NAMALWA (cell line): ENCODE measurements at regions not wholly inside any gene's neighbourhood (a gene's known extent, or its start where the extent isn't known, plus 50 kb on each side); places are given as distances from the start of the nearest gene placed in this dataset.

Source experiments
- DNase-seq: peaks from one replicate; pipeline ENCODE4 v3.0.0-alpha.2; 2015; ENCODE audit warnings: low spot score

DNA sequence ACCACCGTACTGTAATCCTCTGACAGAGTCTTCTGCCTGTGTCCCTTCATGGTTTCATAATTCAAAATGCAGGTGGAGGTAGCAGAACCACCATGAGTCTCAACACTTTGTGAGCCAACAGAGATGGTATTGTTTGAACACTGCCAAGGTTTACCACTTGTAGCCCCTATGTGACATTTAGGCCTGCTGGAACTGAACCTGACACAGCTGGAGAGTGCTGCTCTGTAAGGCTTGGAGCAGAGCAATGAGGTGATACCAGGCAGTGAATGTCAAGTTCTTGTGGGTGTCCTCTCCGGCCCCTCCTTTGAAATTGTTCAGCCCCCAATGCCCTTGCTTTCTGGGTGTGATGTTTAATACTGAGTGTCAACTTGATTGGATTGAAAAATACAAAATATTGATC is 1042.9 kb downstream of the ARAP2 start:
- no peak for DNase-seq

DNA sequence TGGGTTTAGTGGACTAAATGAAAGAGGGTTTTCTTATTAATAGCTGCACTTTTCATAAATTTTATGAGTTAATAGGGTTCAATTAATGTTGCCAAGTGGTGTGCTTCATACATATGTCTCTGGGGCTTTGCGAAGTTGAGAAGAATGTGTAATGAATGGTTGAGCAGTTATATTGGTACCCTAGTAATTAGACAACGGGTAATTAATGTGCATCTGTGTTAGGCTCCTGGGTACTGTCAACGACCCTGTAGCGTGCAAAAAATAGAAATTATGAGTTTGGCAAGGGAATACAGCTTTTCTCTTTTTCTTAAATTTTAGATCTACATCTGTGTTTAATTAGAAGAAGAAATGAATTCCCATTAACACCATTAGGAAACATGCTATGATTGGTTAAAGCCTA is 1027.7 kb downstream of the ARAP2 start:
- no peak for DNase-seq

DNA sequence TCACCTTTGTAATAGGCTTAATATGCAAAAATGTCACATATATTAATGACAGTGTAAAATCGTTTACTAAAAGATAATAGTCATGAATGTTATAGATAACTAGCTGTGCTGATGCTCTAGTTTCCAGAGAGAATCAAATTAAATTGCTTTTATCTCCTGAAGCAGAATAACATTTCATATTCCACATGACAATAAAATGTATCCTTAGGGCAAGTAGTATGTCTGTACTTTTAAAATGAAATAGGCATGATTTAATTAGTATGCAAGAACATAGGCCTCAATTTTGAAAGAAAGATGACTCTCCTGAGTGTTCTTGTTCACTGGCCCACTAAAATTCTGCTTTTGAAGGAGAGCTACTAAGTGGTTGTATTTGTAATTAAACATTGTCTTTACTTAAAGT is 1027.0 kb downstream of the ARAP2 start:
- DNase-seq, result no peak

DNA sequence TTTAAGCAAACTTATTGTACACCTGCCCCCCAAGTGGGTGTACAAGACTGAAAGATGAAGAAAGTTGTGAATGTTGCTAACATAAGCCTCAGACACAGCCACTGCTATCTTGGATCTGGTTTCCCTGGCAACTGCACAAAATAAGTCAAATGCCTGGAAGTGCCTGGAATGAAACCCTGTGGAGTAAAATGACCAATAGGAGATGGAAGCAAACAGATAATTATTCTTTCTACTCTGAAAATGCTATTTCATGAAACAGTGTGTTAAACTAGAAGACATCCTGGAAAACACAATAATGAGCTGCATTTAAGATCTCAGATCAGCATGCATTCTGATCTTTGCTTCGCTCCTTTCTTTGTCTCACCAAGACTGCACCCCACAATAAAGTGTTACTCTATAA is 1016.0 kb downstream of the ARAP2 start:
- no peak for DNase-seq

DNA sequence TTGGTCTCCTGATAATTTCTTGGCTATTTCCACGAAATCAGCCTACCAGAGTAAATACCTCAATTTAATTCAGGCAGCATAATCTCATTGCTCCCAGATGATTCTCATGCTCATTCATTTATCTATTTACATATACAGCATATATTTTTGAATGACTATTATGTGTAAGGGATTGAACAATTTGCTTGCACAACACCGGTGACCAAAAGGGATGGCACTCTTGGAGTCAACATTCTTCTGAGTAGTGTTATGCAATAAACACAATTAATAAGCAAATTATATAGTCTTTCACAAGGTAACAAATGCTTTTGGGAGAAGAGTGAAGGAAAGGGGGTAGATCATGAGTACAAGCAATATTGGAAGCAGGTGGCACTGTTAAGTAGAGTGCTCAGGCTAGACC is 1015.3 kb downstream of the ARAP2 start:
- DNase-seq, result no peak

DNA sequence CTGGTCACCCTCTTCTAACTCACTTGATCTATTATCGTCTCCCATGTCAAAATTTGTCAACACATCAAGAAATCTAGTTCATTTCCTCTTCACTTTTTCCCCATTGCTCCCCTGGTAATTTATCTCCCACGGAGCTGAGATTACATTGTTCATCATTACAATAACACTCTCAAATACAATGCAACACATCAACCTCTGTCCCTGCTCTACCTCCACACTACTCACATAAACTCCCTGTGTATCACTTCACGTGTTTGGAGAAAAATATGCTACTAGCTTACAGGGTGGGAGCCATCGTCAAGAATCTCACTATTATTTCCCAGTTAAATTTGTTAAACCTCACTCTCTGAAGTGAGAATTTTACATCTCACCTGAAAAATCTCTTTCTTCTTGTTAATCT is 1006.4 kb downstream of the ARAP2 start:
- DNase-seq, result no peak

DNA sequence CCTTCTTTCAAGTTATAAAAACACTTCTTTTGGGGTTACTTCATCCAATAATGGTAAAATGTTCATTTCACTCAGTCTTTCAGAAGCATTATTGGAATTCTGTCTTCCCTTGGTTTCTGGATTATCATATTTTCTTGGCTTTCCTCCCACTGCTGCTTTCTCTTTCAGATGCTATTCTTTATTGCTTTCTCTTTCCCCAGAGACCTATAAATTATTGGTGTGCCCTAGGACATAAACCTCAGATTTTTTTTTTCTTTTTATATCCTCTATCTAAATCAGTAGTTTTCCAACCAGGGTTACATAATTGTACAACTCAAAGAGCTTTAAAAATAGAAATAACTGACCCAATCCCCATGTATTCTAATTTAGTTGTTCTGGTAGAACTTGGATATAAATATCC is 1005.5 kb downstream of the ARAP2 start:
- no peak for DNase-seq

DNA sequence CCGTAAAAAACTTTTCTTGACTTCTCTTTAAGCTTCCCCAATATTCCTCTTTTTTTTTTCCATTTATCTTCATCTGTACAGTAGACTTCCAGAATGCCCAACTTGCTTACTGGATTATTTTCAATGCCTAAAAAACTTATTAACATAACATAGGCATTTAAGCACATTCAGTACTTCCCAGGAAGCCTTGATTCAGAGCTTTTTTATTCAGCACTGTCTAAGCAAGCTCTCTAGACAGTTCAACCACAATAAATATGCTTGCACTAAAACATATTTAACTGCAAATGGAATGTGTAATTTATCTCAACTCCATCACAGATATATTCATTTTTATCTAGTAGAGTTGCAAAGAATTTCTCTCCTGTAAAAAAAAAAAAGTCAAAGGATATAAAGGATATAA is 997.8 kb downstream of the ARAP2 start:
- no peak for DNase-seq

DNA sequence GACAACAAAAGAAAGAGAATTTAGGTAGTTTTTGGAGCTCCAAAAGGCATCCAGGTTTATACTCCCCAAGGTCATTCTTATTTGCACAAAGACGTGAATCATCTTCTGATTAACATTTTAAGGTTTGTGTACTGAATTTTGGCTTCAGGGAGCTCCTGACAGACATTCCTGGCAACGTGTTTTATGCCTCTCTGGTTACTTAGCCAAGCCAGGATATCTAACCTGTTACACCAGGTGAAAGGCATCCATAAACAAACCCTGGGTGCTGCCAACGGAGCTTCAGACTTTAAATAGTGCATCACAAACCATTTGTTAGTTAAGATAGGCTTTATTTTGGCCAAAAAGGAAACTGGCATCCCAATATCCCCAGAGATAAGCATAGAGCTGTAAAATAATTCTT is 997.3 kb downstream of the ARAP2 start:
- DNase-seq, result no peak

DNA sequence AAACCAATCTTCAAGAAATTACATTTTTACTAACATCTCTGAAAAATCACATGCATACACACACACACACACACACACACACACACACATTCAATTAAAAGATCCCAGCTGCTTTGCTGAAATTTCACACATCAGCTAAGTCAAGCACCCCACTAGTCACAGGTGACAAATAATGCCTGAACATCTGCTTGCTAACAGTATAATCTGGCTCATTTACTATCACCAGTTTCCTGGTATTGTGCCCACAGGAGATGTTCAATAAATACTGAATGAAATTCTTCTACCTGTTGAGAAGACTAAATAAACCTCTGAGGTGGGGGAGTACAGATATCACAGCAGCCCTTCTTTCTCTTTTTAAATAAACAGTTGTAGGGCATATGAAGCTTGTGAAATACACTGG is 994.0 kb downstream of the ARAP2 start:
- DNase-seq, result no peak

DNA sequence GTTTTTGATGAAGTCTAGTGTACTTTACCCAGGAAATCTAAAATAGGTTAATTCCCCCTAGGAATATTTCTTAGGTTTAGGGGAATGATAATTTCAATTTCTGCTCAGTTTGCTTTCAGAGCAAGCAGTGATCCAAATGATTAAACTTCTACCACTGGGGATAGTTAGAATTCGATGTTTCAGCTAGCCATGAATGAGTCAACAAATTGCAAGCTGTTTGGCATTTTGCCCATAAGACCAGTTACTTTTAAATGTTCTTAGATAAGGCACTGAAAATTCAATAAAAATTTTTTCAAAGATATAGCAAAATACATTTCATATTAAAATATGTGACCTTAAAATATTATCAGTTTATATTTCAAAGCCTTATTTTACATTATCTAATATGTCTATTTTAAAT is 993.6 kb downstream of the ARAP2 start:
- DNase-seq, result no peak

DNA sequence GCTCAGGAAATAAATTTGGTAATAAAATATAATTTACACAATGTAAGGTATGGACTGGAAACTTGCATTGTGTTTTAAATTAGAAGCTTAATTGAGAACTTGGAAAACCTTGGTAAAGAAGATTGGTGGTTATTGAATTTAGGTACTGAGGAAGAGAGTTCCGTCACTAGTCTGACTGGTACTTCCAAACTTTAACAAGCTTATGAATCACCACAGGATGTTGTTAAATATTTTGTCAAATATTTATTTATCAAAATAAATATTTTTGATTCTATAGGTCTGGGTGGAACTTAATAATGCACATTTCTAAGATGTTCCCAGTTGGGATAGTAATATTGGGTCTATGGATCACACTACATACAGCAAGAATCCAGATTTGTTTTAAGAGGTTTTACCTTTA is 992.2 kb downstream of the ARAP2 start:
- DNase-seq, result no peak

DNA sequence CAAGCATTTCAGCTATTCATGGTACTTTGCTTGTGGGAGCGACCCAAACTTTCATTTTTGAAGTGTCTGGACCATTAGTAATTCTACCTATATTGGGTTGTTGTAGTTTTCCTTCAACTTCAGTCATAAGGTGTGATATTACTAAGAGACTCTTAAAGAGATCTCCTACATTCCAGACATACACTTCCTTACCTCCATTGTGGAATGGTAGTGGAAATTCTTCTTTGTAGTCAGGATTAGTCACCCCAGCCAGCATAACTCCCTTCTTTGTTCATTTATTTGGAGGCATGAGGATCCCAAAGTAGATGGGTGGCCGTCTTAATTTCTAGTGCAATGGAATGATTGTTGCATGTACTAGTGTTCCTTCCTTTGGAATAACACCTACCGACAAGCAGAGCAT is 991.4 kb downstream of the ARAP2 start:
- no peak for DNase-seq

DNA sequence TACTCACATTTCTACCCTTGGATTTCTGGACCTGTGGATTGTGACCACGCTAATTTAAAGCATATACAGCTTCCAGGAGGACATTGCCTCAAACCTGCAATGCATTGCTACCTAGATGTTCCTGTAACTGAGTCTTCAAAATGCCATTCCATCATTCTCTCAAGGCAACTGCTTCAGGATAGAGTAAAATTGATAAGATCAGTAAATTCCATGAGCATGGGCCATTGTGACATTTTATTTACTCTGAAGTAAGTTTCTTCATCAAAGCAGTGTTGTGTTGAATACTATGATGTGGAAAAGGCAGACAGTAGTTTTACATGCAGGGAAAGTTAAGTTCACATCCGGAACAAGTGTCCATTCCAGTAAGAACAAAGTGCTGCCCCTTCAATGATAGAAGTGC is 991.0 kb downstream of the ARAP2 start:
- DNase-seq, result no peak

DNA sequence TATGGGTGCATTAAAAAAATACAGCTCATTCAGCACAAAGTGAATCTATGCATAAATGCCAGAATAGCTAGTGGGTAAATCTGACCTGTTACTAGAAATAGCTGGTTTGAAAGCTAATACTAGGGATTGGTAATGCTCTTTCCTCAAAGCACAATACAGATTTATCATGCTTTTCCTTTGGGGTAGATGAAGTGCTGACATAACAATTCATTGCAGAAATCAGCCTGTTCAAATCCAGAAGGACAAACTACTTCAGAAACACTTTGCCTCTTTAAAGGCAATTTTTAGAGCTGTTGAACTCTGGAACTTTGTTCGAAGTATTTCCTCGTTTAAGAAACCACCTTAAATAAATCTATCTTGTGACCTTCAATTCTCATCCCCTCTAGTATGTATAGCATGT is 957.9 kb downstream of the ARAP2 start:
- no peak for DNase-seq

DNA sequence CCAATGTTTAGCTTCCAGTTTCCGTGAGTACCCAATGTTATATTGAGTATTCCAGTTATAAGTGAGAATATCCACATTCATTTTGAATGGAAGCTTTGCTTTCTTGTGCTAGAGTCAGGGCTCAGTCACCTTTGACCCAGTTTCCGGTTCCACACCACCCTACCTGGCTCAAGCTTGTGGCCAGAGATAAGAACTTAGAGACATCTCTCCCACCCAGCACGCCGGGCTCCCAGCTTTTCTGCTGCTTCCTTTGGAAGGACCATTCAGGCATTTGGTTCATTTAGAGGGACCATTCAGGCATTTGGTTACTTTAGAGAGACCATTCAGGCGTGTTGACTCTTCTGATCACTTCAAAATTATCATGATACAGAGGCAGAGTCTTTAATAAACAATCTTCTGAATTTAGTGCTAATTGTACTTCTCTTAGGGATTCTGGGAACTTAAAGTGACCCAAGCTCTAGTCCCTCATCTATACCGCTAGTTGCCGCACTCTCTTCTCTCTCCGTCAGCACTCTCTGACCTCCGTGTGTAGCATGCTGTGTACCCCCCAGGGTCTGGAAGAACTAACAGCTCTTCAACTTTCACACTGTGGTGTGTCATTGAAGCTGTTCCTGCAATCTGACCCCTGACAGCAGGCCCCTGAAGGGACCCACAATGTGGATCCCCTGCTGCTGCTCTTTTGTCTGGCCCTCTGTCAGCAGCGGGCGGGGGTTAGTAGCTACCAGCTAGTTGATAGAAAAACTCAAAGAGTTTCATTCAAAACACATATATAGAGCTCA is 943.1 kb downstream of the ARAP2 start:
- no peak for DNase-seq

DNA sequence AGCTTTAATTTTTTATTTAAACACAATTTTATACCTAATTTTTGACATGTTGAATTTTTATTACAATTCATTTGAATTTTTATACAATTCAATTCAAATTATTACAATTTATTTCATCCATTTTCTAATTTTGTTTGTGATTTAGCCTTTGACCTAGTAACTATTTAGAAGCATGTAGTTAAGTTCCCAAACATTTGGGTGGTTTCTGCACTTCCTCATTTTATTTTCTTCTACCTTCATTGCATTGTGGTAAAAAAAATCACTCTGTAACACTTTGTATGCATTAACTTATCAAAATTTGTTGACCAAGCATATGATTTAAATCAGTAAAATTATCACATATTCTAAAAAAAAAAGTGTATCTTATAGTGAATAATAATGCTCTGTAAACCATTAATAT is 928.9 kb downstream of the ARAP2 start:
- DNase-seq, result no peak

DNA sequence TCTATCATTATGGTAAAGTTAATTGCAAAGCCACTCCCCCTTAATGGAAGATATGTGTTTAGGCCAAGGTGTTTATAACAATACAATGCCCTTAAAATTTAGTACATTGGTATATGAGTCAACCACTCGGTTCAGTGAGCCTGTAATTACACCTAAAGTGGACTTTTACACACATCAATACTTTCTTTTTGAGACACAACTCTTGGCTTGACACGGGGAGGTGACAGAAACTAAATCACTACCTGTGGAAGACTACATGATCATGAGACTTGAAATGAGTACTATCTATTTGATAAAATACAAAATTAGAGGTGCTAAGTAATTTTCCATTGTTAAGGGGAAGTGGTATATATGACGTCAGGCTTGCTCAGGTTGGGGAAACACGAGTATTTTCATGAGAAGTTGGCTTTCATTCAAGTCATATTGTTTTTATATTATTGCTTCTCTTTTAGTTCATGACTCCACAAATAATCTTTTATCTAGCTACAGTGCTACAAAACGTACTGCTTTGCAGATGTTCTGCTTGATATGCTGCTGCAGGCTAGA is 918.3 kb downstream of the ARAP2 start:
- no peak for DNase-seq

DNA sequence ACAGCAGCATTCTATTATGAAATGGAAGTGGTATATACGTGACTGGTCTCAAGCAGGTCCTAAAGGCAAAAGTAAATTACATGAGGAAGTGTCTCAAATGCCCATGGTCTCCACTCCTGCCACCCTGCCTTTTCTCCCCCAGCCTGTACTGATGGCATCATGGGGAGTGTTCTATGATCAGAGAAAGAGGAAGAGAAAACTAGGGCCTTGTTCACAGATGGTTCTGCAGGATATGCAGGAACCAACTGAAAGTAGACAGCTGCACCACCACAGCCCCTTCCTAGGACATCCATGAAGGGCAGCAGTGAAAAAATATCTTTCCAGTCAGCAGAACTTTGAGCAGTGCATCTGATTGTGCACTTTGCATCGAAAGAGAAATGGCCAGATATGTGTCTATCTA is 901.5 kb downstream of the ARAP2 start:
- no peak for DNase-seq

DNA sequence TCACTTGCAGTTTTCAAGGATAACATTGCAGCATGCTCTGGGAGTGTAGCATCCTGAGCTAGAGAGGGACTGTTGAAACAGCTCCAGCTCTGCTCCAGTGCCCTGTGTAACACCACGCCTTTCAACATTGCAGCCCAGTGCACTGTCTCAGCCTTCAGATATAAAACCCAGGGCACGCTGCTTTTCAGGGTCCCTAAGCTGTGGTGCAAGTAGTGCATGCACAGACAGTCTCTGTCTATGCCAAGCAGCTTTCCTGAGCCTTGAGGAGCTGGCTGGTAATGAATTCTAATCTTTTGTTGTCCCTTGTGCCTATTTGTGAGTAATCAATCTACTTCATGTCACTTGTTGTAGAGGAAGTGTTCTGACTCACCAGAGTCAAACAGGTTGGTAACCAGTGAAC is 897.0 kb downstream of the ARAP2 start:
- DNase-seq, result no peak

DNA sequence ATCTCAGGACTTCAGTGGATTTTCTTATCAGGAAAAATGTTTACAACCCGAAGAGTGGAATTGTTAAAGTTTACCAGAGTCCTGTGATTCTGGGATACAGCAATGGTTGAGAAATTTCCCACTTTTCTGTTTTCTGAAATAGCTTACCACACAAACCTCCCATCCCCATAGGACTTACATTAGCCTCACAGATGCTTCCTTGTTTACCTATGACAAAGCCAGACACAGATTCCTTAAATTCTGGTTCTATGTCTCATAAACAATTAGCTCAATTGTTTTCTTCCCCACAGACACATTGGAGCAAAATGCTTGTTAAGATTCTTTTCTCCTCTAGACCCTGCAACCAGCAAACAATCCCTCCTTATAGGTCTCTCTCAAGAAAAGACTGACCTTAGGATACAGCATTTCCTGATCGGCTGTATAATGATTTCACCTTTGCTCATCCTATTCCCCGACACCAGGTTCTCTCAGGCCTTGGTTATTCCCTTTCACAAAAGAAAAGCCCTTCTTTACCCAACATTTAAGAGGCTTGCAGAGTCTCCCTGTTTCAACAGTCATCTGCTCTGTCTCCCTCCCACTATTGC is 886.2 kb downstream of the ARAP2 start:
- no peak for DNase-seq

DNA sequence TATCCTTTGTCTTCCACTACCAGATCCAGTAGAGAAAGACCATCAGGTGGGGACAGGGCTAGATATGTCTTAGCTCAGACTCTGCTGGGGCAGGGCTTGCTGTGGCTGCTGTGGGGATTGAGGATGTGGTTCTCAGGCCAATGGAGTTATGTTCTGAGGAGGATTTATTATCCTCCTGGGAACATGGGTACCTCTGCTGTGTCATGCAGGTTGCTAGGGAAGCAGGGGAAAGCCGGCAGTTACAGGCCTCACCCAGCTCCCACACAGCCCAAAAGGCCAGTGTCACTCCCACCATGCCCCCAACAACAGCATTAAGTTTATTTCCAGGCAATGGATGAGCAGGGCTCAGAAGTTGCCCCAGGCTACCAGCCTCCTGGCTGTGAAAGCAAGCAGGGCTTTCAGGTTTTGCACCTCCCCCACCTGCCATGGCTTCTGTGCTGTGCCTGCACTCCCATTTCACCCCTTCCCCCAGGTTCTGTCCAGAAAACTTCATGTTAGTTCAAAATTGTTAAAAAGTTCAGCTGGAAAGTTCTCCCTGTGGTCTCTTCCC is 879.9 kb downstream of the ARAP2 start:
- no peak for DNase-seq

DNA sequence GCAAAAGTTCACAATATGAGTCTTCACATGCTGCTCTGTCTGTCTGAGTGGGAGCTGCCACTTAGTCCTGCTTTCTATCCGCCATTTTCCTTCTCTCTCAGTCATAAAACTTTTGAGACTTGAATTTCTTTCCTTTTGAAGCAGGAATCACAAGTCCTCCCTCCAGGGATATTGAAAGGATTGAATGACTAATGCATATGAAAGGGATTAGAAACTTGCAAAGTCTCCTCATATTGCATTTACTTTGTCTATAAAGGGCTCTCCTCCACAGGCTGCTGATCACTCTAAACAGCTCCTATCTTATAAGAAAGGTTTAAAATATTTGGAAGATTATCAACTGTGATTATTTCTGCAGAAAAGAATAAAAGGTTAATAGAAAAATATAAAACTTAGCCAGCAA is 879.1 kb downstream of the ARAP2 start:
- DNase-seq, result no peak

DNA sequence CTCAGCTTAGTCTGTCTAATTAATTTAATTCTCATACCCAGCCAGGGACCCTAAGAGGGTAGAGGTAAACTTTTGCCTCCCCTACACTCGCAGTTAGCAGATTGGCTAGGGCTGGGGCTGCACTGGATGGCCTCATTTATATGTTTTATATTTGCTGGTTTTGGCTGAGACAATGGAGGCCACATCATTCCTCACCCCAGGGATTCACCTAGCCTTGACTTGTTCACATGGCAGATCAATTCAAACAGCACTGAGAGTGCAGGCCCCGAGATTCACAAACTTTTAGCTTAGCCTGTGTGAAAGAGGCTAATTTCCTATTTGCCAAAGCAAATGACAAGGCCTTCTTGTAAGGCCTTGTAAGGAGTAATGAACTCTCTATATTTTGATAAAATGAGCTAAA is 844.4 kb downstream of the ARAP2 start:
- DNase-seq, result no peak
